Right atrium auricular region (tissue), 2 donors: ENCODE measurements at regions not wholly inside any gene's neighbourhood (a gene's known extent, or its start where the extent isn't known, plus 50 kb on each side); places are given as distances from the start of the nearest gene placed in this dataset.
"Not testable (repeated sequence)": the region's sequence is repeated elsewhere in the genome, so short reads cannot be mapped to it uniquely, and the experiment has no call there.

ENCODE experiments used
- DNase-seq: peaks from one replicate; pipeline ENCODE4 v3.0.0-alpha.2; 2019; ENCODE audit warnings: low spot score
- H3K27ac ChIP-seq, 2 donors: fragments of 200-600 bp; sonication (generic); 1 replicate in 1 of 2; 2 replicates in 1 of 2; pipeline ENCODE4 v1.5.1; 2016 to 2019
- H3K27me3 ChIP-seq, 2 donors: fragments of 200-600 bp; sonication (generic); one replicate each; pipeline versions ENCODE4 v1.5.1 to v1.6.0; 2017 to 2019
- H3K36me3 ChIP-seq: fragments of 200-600 bp; sonication (generic); one replicate; pipeline ENCODE4 v1.5.1; 2016
- H3K4me1 ChIP-seq, 2 donors: fragments of 200-600 bp; sonication (generic); one replicate each; pipeline versions ENCODE4 v1.5.1 to v1.6.0; 2017 to 2019
- H3K4me3 ChIP-seq, 2 donors: fragments of 200-600 bp; sonication (generic); 1 replicate in 1 of 2; 2 replicates in 1 of 2; pipeline ENCODE4 v1.5.1; 2017 to 2019; ENCODE audit warnings: mild to moderate bottlenecking in 1 of 2, moderate library complexity in 1 of 2
- H3K9me3 ChIP-seq, 2 donors: fragments of 200-600 bp; sonication (generic); one replicate each; pipeline ENCODE4 v1.5.1; 2019
- CTCF ChIP-seq, 2 donors: fragments of 200-600 bp; sonication (generic); IDR thresholded peaks; one replicate each; pipeline ENCODE4 v1.5.1; 2019; ENCODE audit warnings: antibody characterized with exemption in 2 of 2

GRCh38 chr3:18559331-18559842 is 134.2 kb upstream of the SATB1 start:
- Histone ChIP-seq H3K27me3 (no peaks in the 10 kb centered on the region), H3K9me3 (no peaks in the 10 kb centered on the region), H3K36me3 (no peaks in the 10 kb centered on the region), H3K4me3 (no peak overlapping the region), H3K4me1 (no peaks in the 10 kb centered on the region), H3K27ac (no peak overlapping the region)
- no peak for DNase-seq
- TF ChIP-seq CTCF (IDR thresholded peaks at IDR 0.05): peak; percentile 38 to 73

DNA sequence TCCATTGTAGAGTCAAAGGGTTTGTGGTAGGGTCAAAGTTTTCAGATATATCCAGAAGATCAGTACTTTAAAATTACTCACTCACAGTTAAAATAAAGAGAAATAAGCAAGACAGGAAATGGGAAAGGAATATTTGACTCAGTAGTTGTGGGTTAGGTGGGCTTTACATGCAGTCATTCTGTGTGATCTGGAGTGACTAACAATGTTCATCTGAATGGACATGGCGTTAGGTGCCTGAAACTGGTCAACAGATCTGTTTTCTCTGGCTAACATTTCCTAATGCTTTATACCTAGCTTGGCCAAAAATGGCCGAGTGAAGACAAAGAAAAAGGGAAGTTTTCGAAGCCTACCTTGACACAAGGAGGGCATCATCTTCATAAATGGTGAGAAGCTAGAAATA is 133.4 kb upstream of the SATB1 start:
- no peaks in the 10 kb centered on the region for H3K27me3 ChIP-seq
- H3K4me1 ChIP-seq: no peaks in the 10 kb centered on the region
- no peak overlapping the region for H3K4me3 ChIP-seq
- no peaks in the 10 kb centered on the region for H3K36me3 ChIP-seq
- no peaks in the 10 kb centered on the region for H3K9me3 ChIP-seq
- H3K27ac ChIP-seq: no peak overlapping the region
- no peak for TF ChIP-seq CTCF (IDR thresholded peaks at IDR 0.05)
- no peak for DNase-seq

DNA sequence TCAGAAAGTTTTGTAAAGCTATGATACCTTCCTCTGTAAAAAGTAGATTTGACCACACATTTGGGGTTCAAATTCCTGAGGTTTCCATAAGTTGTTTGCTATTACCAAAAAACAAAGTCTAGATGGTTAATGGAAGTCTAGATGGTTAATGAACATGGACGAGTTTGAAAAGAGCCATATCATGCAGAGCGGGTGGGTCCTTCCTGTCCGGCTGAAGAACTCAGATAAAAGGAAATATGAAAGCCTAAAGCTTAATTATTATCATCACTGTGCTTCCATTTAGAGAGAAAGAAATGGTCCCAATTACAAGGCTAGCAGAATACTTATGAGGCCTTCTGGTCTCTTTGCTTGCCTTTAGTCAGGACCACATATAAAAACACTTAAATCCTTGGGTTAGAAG is 132.1 kb upstream of the SATB1 start:
- no peak overlapping the region for H3K4me3 ChIP-seq
- no peak for TF ChIP-seq CTCF (IDR thresholded peaks at IDR 0.05)
- no peaks in the 10 kb centered on the region for H3K9me3 ChIP-seq
- DNase-seq: no peak
- H3K27me3 ChIP-seq: no peaks in the 10 kb centered on the region
- no peaks in the 10 kb centered on the region for H3K4me1 ChIP-seq
- H3K27ac ChIP-seq: no peak overlapping the region
- no peaks in the 10 kb centered on the region for H3K36me3 ChIP-seq

- H3K27ac ChIP-seq: no peak overlapping the region
Measured at GRCh38 chr3:18556503-18557135, 131.5 kb upstream of the SATB1 start.

DNA sequence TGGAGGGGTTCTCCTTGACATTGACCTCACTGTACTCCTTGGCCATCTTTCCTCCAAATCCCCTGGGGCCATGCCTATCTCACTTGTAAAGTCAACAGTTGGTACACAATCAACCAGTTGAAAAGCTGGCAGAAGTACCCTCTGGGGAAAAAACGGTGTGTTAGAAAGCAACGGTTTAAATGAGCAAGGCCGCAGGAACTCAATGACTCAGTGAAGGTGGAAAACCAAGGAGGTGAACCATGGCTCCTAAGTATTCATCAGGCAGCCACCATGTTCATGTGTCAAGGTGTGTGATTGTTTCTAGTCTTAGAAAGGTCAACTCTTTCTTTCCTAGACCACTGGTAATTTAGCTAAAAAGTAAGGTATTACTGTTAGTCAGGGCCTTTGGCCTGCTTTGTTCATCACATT is 130.9 kb upstream of the SATB1 start:
- DNase-seq: no peak
- no peak for TF ChIP-seq CTCF (IDR thresholded peaks at IDR 0.05)
- no peaks in the 10 kb centered on the region for H3K9me3 ChIP-seq
- no peaks in the 10 kb centered on the region for H3K36me3 ChIP-seq
- no peak overlapping the region for H3K4me3 ChIP-seq
- no peaks in the 10 kb centered on the region for H3K27me3 ChIP-seq
- no peaks in the 10 kb centered on the region for H3K4me1 ChIP-seq
- no peak overlapping the region for H3K27ac ChIP-seq

More at GRCh38 chr3:18556503-18557135, 131.5 kb upstream of the SATB1 start:
- no peaks in the 10 kb centered on the region for H3K4me1 ChIP-seq
- no peaks in the 10 kb centered on the region for H3K27me3 ChIP-seq
- no peaks in the 10 kb centered on the region for H3K36me3 ChIP-seq
- no peak overlapping the region for H3K4me3 ChIP-seq
- TF ChIP-seq CTCF (IDR thresholded peaks at IDR 0.05): no peak
- no peak for DNase-seq
- no peaks in the 10 kb centered on the region for H3K9me3 ChIP-seq

GRCh38 chr3:18552579-18553105 is 127.5 kb upstream of the SATB1 start:
- H3K4me1 ChIP-seq, H3K4me3 ChIP-seq, H3K27ac ChIP-seq, H3K27me3 ChIP-seq, H3K9me3 ChIP-seq, DNase-seq, H3K36me3 ChIP-seq: not testable (repeated sequence)
